ENCODE measurements at regions not wholly inside any gene's neighbourhood (a gene's known extent, or its start where the extent isn't known, plus 50 kb on each side); places are given as distances from the start of the nearest gene placed in this dataset.

- no peak for DNase-seq
Measured at GRCh38 chr12:91608542-91608941, 425.9 kb upstream of the DCN start.

- DNase-seq: no peak
Measured at GRCh38 chr12:91606662-91607377, 424.2 kb upstream of the DCN start.

GRCh38 chr12:91604897-91605296, 422.3 kb upstream of the DCN start:
- DNase-seq: no peak

GRCh38 chr12:91603060-91603459, 420.4 kb upstream of the DCN start:
- no peak for DNase-seq

GRCh38 chr12:91601054-91601453, 418.4 kb upstream of the DCN start:
- no peak for DNase-seq

- no peak for DNase-seq
Measured at GRCh38 chr12:91594715-91595114, 412.1 kb upstream of the DCN start.

GRCh38 chr12:91591639-91591987, 409.0 kb upstream of the DCN start:
- no peak for DNase-seq

- DNase-seq: no peak
Measured at GRCh38 chr12:91590966-91591638, 408.5 kb upstream of the DCN start.

GRCh38 chr12:91588874-91589454, 406.3 kb upstream of the DCN start:
- DNase-seq: no peak

GRCh38 chr12:91586015-91586414, 403.4 kb upstream of the DCN start:
- DNase-seq: no peak

- no peak for DNase-seq
Measured at GRCh38 chr12:91582811-91583210, 400.2 kb upstream of the DCN start.

- DNase-seq: no peak
Measured at GRCh38 chr12:91579516-91580263, 397.1 kb upstream of the DCN start.

- DNase-seq: no peak
Measured at GRCh38 chr12:91577586-91578539, 395.2 kb upstream of the DCN start.

GRCh38 chr12:91576432-91576831, 393.8 kb upstream of the DCN start:
- DNase-seq: no peak

GRCh38 chr12:91575630-91576029, 393.0 kb upstream of the DCN start:
- no peak for DNase-seq

GRCh38 chr12:91574975-91575374, 392.4 kb upstream of the DCN start:
- no peak for DNase-seq

- no peak for DNase-seq
Measured at GRCh38 chr12:91574391-91574790, 391.8 kb upstream of the DCN start.

- DNase-seq: no peak
Measured at GRCh38 chr12:91572869-91573268, 390.3 kb upstream of the DCN start.

- no peak for DNase-seq
Measured at GRCh38 chr12:91567100-91567485, 384.5 kb upstream of the DCN start.

- no peak for DNase-seq
Measured at GRCh38 chr12:91566328-91567099, 383.9 kb upstream of the DCN start.

GRCh38 chr12:91565846-91566245, 383.2 kb upstream of the DCN start:
- no peak for DNase-seq

- peak; percentile 17 for DNase-seq
Measured at GRCh38 chr12:91565246-91565645, 382.6 kb upstream of the DCN start.

Data from activated T-cell treated with anti-CD3 and anti-CD28 coated beads for 4 hours (primary cell).